MG63 (cell line): ENCODE measurements at regions not wholly inside any gene's neighbourhood (a gene's known extent, or its start where the extent isn't known, plus 50 kb on each side); places are given as distances from the start of the nearest gene placed in this dataset.

Experiments used
- DNase-seq: peaks from one replicate; pipeline ENCODE4 v3.0.0-alpha.2; 2020
- H3K27me3 ChIP-seq: fragments of 250-450 bp; sonication (Bioruptor Pico); 2 replicates; pipeline ENCODE4 v1.5.1; 2020; ENCODE audit warnings: mild to moderate bottlenecking, moderate library complexity
- H3K36me3 ChIP-seq: fragments of 250-450 bp; sonication (Bioruptor Pico); 2 replicates; pipeline ENCODE4 v1.5.1; 2020; ENCODE audit warnings: mild to moderate bottlenecking, moderate library complexity
- H3K4me3 ChIP-seq: fragments of 250-450 bp; sonication (Bioruptor Pico); 2 replicates; pipeline ENCODE4 v1.5.1; 2020; ENCODE audit warnings: mild to moderate bottlenecking, moderate library complexity
- H3K9me3 ChIP-seq: fragments of 250-450 bp; sonication (Bioruptor Pico); 2 replicates; pipeline ENCODE4 v1.5.1; 2020; ENCODE audit warnings: mild to moderate bottlenecking, moderate library complexity

GRCh38 chr13:34350671-34351070, 532.7 kb downstream of the RFC3 start:
- DNase-seq = no peak
- H3K36me3 ChIP-seq = no peaks in the 10 kb centered on the region
- no peaks in the 10 kb centered on the region for H3K9me3 ChIP-seq
- no peaks in the 10 kb centered on the region for H3K27me3 ChIP-seq
- H3K4me3 ChIP-seq = no peak overlapping the region

- H3K36me3 ChIP-seq = no peaks in the 10 kb centered on the region
- no peaks in the 10 kb centered on the region for H3K27me3 ChIP-seq
- no peaks in the 10 kb centered on the region for H3K9me3 ChIP-seq
- DNase-seq = no peak
- H3K4me3 ChIP-seq = no peak overlapping the region
These were observed 533.2 kb downstream of the RFC3 start for GRCh38 chr13:34351134-34351533.

DNA sequence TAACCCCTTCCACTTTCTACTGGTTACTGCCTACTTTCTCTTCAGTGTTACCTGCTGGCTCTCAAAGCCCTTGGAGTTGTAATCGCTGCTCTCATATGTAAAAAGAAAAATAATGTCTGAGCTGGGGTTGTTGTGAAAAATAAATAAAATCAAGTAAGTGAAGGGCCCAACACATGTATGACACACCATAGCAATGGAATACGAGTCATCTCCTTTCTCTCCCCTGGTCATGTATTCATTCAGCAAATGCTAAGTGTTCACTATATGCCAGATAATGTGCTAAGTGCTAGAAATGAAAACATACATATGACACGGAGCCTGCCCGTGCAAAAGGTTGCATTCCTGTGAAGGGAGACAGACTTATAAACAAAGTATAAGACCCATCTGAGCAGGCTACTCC, 535.0 kb downstream of the RFC3 start:
- Histone ChIP-seq H3K27me3 (no peaks in the 10 kb centered on the region), H3K36me3 (no peaks in the 10 kb centered on the region)
- DNase-seq = no peak

DNA sequence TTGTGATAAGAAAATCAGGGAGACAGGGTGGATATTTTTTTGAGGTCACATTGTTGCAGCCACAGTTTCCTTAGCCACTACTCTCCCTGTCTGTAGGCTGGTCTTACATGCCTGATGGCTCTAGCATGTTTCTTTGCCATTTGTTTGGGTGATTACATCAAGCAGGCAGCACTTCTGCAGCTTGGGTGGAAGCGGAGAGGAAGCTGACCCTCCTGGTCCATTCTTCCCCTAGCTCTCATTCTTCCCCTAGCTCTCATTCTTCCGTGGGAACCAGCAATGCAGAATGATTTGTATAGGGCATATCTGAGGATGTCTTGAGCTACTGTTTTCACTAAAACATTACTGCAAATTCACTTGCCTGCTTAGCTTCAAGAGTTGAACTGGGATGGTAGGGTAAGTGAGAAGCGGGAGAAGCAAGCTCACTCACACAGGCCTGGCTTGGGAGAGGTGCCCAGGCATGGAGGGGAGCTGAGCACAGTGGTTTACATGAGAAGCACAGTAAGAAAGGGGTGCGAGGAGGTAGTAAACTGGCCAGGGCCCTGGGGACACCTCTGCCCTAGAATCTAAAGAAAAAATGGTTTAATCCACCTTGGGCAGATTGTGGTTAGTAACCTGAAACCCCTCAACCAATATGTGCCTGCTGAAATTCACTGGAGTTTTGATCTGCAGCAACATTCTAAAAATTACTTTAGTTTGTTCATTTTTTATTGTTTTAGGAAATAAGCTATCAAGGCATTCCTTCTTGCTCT, 538.9 kb downstream of the RFC3 start:
- DNase-seq = peak; percentile 16
- Histone ChIP-seq H3K27me3 (no peaks in the 10 kb centered on the region), H3K4me3 (no peak overlapping the region), H3K36me3 (no peaks in the 10 kb centered on the region), H3K9me3 (no peaks in the 10 kb centered on the region)

More for the DNA sequence above, 535.0 kb downstream of the RFC3 start:
- H3K9me3 ChIP-seq = no peaks in the 10 kb centered on the region
- H3K4me3 ChIP-seq = no peak overlapping the region

DNA sequence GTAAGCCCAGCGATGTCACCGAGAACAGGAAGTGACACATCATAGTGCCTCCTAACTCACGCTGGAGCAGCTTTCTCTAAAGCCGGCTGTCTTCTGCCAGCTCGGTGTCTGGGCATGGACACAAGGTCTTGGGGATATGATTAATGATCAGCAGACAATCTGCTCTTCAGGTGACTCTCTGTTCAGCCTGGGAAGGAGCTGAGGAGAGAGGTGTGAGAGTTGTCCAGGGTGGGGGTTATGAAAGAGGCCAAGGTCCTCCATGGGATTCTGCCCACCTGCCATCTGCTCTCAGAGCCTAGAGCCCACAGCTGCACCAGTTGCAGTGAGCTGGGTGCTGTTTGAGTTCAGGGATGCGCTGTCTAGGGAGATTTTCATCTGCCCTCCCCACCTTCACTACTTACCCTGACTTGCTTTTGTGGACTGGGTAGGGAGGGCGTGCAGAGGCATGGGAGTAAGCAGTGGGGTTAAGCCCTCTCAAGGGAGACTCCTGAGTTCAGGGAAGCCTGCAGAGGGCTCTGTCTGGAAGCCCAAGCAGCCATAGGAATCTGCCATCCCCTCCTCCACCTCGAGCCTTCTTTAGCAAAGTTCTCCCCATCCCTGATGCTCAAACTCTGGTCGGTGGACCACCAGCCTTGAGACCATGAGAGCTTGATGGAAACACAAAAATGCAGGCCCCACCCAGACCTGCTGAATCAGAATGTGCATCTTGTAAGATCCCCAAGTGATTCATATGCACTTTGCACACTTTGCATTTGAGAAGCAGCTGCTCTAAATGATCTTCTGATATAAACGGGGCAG, 539.7 kb downstream of the RFC3 start:
- Histone ChIP-seq H3K4me3 (no peak overlapping the region), H3K36me3 (no peaks in the 10 kb centered on the region), H3K27me3 (no peaks in the 10 kb centered on the region), H3K9me3 (no peaks in the 10 kb centered on the region)
- peak; percentile 84 for DNase-seq

DNA sequence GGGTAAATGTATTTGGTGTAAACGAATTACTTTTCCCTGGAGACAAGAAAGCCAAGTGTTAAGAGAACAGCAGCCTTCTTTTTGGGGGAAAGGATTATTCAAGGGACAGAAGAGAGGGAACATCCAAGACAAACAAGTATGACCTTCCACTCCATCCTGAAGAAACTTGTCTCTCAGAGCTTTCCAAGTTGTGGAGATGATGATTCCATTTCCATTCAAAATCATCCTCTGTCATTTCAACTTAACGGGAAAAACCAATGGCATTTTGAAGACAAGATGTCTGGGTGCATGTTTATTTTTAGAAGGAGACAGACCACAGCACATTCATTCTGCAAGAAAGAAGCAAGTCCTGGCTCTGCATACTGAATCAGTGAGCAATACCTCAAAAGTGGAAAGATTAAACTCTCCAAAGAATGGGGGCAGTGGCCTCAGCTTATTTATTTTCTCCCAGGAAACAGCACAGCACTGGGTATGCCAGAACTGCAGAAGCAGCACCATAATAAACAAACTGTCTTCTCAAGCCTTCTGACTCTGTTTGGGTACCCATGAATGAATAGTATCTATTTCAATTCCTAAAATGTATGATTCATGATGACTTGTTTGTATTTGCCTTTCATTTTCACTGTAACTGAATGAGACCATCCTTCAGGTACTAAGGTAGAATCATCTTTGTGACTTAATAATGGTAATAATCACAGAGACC, 541.0 kb downstream of the RFC3 start:
- Histone ChIP-seq H3K36me3 (no peaks in the 10 kb centered on the region), H3K27me3 (no peaks in the 10 kb centered on the region), H3K9me3 (no peaks in the 10 kb centered on the region), H3K4me3 (no peak overlapping the region)
- DNase-seq = peak; percentile 75

- H3K9me3 ChIP-seq = no peaks in the 10 kb centered on the region
- H3K27me3 ChIP-seq = no peaks in the 10 kb centered on the region
- no peak overlapping the region for H3K4me3 ChIP-seq
- H3K36me3 ChIP-seq = no peaks in the 10 kb centered on the region
- no peak for DNase-seq
These were observed 542.8 kb downstream of the RFC3 start for GRCh38 chr13:34360702-34361101.

GRCh38 chr13:34361560-34361959, 543.6 kb downstream of the RFC3 start:
- Histone ChIP-seq H3K27me3 (no peaks in the 10 kb centered on the region), H3K36me3 (no peaks in the 10 kb centered on the region), H3K9me3 (no peaks in the 10 kb centered on the region), H3K4me3 (no peak overlapping the region)
- DNase-seq = no peak

GRCh38 chr13:34363266-34363665, 545.3 kb downstream of the RFC3 start:
- H3K4me3 ChIP-seq = no peak overlapping the region
- H3K36me3 ChIP-seq = no peaks in the 10 kb centered on the region
- DNase-seq = no peak
- H3K9me3 ChIP-seq = no peaks in the 10 kb centered on the region
- no peaks in the 10 kb centered on the region for H3K27me3 ChIP-seq

DNA sequence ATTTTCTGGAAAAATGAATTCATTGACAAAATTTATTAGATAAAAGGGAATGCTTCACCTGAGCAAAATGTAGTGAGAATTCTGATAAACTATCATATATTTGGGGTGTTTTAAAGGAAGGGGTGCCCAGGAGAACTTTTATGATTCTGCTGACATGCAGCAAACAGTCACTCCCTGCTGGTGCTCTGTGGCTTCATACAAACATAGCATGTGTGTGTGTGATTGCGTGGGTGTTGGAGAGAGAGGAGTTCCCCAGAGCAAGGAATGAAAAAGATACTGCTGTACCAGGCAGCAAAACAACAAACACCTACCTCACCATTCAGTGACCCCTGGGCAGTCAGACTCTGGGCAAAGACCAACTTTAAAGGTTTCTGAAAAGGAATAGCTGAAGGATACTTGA, 546.7 kb downstream of the RFC3 start:
- Histone ChIP-seq H3K9me3 (no peaks in the 10 kb centered on the region), H3K36me3 (no peaks in the 10 kb centered on the region), H3K27me3 (no peaks in the 10 kb centered on the region), H3K4me3 (no peak overlapping the region)
- no peak for DNase-seq

DNA sequence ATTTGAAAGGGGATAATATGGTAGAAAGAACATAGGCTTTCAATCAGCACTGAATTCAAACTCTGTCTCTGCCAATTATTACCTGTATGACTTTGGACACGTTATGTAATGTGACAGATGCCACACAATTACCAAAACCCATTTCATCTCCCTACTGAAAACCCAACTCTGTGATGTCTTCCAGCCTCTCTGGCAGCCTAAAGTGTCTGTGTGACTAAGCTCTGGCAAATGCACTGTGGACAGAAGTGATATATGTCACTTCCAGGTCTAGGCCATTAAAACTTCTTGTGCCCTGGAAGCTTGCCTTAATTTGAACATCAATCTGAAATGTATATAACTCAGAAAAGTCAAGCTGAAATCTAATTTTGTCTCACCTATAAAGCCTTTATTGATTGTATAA, 552.0 kb downstream of the RFC3 start:
- H3K27me3 ChIP-seq = no peaks in the 10 kb centered on the region
- no peaks in the 10 kb centered on the region for H3K36me3 ChIP-seq
- no peak overlapping the region for H3K4me3 ChIP-seq
- H3K9me3 ChIP-seq = no peaks in the 10 kb centered on the region
- DNase-seq = no peak

GRCh38 chr13:34371108-34371507, 553.2 kb downstream of the RFC3 start:
- Histone ChIP-seq H3K27me3 (no peaks in the 10 kb centered on the region), H3K9me3 (no peaks in the 10 kb centered on the region), H3K36me3 (no peaks in the 10 kb centered on the region), H3K4me3 (no peak overlapping the region)
- DNase-seq = no peak

GRCh38 chr13:34371645-34372395, 553.9 kb downstream of the RFC3 start:
- Histone ChIP-seq H3K27me3 (no peaks in the 10 kb centered on the region), H3K4me3 (no peak overlapping the region), H3K9me3 (no peaks in the 10 kb centered on the region), H3K36me3 (no peaks in the 10 kb centered on the region)
- DNase-seq = no peak

- H3K27me3 ChIP-seq = no peaks in the 10 kb centered on the region
- no peaks in the 10 kb centered on the region for H3K9me3 ChIP-seq
- no peak overlapping the region for H3K4me3 ChIP-seq
- no peak for DNase-seq
- H3K36me3 ChIP-seq = no peaks in the 10 kb centered on the region
These were observed 554.6 kb downstream of the RFC3 start for GRCh38 chr13:34372581-34372980.

DNA sequence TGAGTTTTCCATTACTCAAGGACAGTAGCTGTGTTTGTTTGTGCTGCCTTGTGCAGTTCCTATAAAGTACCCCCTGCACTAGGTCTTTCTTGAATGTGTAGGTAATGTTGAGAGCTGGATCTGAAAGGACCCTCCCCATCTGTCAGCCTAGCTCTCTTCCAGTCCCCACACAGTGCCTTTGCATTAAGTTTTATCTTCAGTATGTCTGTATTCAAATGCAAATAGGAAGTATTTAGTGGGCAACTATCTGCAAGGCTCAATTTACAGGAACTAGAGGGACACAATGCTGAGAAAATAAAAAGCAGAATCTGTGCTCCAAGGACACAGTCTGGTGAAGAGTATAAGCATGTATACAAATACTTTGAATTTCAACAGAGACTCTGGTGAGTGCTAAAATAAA, 558.5 kb downstream of the RFC3 start:
- Histone ChIP-seq H3K36me3 (no peaks in the 10 kb centered on the region), H3K27me3 (no peaks in the 10 kb centered on the region), H3K4me3 (no peak overlapping the region), H3K9me3 (no peaks in the 10 kb centered on the region)
- no peak for DNase-seq

DNA sequence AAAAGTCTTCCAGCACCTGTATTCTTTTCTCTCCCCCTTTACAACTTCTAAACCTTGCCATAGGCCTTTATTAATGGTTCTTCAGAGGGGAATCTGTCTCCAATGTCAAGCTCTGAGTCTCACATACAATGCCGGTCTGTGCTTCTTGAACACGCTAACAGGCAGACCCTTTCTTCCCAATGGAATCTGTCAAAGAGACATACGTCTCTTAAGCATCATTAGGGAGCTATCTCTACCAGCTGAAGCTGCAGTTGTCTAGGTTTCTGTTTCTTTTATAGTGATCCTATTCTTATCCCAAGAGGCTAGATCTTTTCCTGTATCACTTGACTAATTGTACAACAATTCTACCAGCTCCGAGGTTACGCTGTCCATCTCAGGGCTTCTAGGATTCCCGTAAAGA, 560.8 kb upstream of the NBEA start:
- Histone ChIP-seq H3K9me3 (no peaks in the 10 kb centered on the region), H3K36me3 (no peaks in the 10 kb centered on the region), H3K4me3 (no peak overlapping the region), H3K27me3 (no peaks in the 10 kb centered on the region)
- no peak for DNase-seq

DNA sequence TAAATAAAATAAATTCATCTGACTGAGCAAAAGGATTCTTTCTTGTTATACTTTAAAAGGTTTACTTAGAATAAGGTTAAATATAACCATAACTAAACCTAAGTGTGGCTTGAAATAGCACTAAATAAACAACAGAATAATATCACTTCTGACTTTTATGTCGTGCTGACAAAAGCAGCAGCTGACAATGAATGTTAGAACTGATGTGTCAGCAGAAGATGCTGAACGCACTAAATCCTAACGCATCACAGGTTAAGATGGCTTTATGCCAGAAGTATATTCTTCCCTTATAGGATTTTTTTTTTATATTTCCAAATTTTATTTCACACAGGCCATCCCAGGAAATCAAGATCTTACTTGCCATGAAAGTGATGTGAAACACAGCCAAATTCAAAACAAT, 558.3 kb upstream of the NBEA start:
- DNase-seq = no peak
- H3K9me3 ChIP-seq = no peaks in the 10 kb centered on the region
- H3K4me3 ChIP-seq = no peak overlapping the region
- H3K36me3 ChIP-seq = no peaks in the 10 kb centered on the region
- H3K27me3 ChIP-seq = no peaks in the 10 kb centered on the region
